Stimulated activated CD4-positive, alpha-beta T cell treated with anti-CD3 and anti-CD28 coated beads, Interleukin-1b, Interleukin-23, amount 100 ng/mL, for 48 hours (primary cell): ENCODE measurements at regions not wholly inside any gene's neighbourhood (a gene's known extent, or its start where the extent isn't known, plus 50 kb on each side); places are given as distances from the start of the nearest gene placed in this dataset.

Experiments
- DNase-seq: peaks from one replicate; pipeline ENCODE4 v3.0.0-alpha.2; 2020

GRCh38 chr14:101435546-101435945, 125.7 kb upstream of the DIO3 start:
- DNase-seq, result no peak

- no peak for DNase-seq
Measured at GRCh38 chr14:101439023-101439422, 122.3 kb upstream of the DIO3 start.

GRCh38 chr14:101440496-101440895, 120.8 kb upstream of the DIO3 start:
- DNase-seq, result no peak

GRCh38 chr14:101441710-101442109, 119.6 kb upstream of the DIO3 start:
- no peak for DNase-seq

GRCh38 chr14:101442451-101442850, 118.8 kb upstream of the DIO3 start:
- DNase-seq, result peak; percentile 48

GRCh38 chr14:101444116-101444515, 117.2 kb upstream of the DIO3 start:
- DNase-seq, result no peak

GRCh38 chr14:101445278-101445677, 116.0 kb upstream of the DIO3 start:
- DNase-seq, result no peak

GRCh38 chr14:101446387-101446969, 114.8 kb upstream of the DIO3 start:
- no peak for DNase-seq

GRCh38 chr14:101449114-101449513, 112.2 kb upstream of the DIO3 start:
- no peak for DNase-seq

- DNase-seq, result no peak
Measured at GRCh38 chr14:101451166-101451565, 110.1 kb upstream of the DIO3 start.

GRCh38 chr14:101453225-101453624, 108.1 kb upstream of the DIO3 start:
- DNase-seq, result no peak

GRCh38 chr14:101454229-101454628, 107.1 kb upstream of the DIO3 start:
- DNase-seq, result no peak

GRCh38 chr14:101456246-101457175, 104.8 kb upstream of the DIO3 start:
- DNase-seq, result no peak

- DNase-seq, result no peak
Measured at GRCh38 chr14:101457301-101457935, 103.9 kb upstream of the DIO3 start.

- DNase-seq, result no peak
Measured at GRCh38 chr14:101457936-101458740, 103.2 kb upstream of the DIO3 start.

- DNase-seq, result no peak
Measured at GRCh38 chr14:101458741-101459550, 102.3 kb upstream of the DIO3 start.

GRCh38 chr14:101459551-101459900, 101.8 kb upstream of the DIO3 start:
- DNase-seq, result no peak

GRCh38 chr14:101460521-101460920, 100.8 kb upstream of the DIO3 start:
- no peak for DNase-seq

GRCh38 chr14:101460986-101461750, 100.1 kb upstream of the DIO3 start:
- DNase-seq, result no peak

- DNase-seq, result no peak
Measured at GRCh38 chr14:101461891-101462290, 99.4 kb upstream of the DIO3 start.
